Nephron (organoid): ENCODE measurements at regions not wholly inside any gene's neighbourhood (a gene's known extent, or its start where the extent isn't known, plus 50 kb on each side); places are given as distances from the start of the nearest gene placed in this dataset.
"Not testable (repeated sequence)": the region's sequence is repeated elsewhere in the genome, so short reads cannot be mapped to it uniquely, and the experiment has no call there.

ENCODE experiments used
- H3K27ac Mint-ChIP-seq, 3 experiments: 2 replicates each; pipeline ENCODE4 v1.8.0; 2020; ENCODE audit warnings: mixed read lengths in 3 of 3, mild to moderate bottlenecking in 2 of 3, moderate library complexity in 1 of 3
- H3K27me3 Mint-ChIP-seq: 2 replicates; pipeline ENCODE4 v1.8.0; 2021; ENCODE audit warnings: low read depth, mild to moderate bottlenecking, moderate library complexity, mixed read lengths
- H3K36me3 Mint-ChIP-seq: 2 replicates; pipeline ENCODE4 v1.8.0; 2020; ENCODE audit warnings: low read depth, mixed read lengths
- H3K4me1 Mint-ChIP-seq: 2 replicates; pipeline ENCODE4 v1.8.0; 2020; ENCODE audit warnings: mixed read lengths
- H3K4me3 Mint-ChIP-seq, 3 experiments: 2 replicates each; pipeline ENCODE4 v1.8.0; 2020; ENCODE audit warnings: mild to moderate bottlenecking in 3 of 3, mixed read lengths in 3 of 3, moderate library complexity in 2 of 3
- H3K9me3 Mint-ChIP-seq: 2 replicates; pipeline ENCODE4 v1.8.0; 2020; ENCODE audit warnings: mixed read lengths

GRCh38 chr21:6077358-6077757 is 4444.0 kb upstream of the TPTE start:
- H3K27me3 Mint-ChIP-seq, H3K36me3 Mint-ChIP-seq, H3K4me1 Mint-ChIP-seq, H3K27ac Mint-ChIP-seq, H3K9me3 Mint-ChIP-seq, H3K4me3 Mint-ChIP-seq: not testable (repeated sequence)

GRCh38 chr21:6078902-6079301 is 4442.5 kb upstream of the TPTE start:
- H3K27me3 Mint-ChIP-seq, H3K4me1 Mint-ChIP-seq, H3K4me3 Mint-ChIP-seq, H3K36me3 Mint-ChIP-seq, H3K9me3 Mint-ChIP-seq, H3K27ac Mint-ChIP-seq: not testable (repeated sequence)

- not testable (repeated sequence) for H3K9me3 Mint-ChIP-seq, H3K27me3 Mint-ChIP-seq, H3K27ac Mint-ChIP-seq, H3K36me3 Mint-ChIP-seq, H3K4me3 Mint-ChIP-seq, H3K4me1 Mint-ChIP-seq
Measured at GRCh38 chr21:6080941-6081655, 4440.3 kb upstream of the TPTE start.

- H3K4me1 Mint-ChIP-seq, H3K27ac Mint-ChIP-seq, H3K36me3 Mint-ChIP-seq, H3K4me3 Mint-ChIP-seq, H3K9me3 Mint-ChIP-seq, H3K27me3 Mint-ChIP-seq: not testable (repeated sequence)
Measured at GRCh38 chr21:6082166-6082565, 4439.2 kb upstream of the TPTE start.

- H3K36me3 Mint-ChIP-seq, H3K27me3 Mint-ChIP-seq, H3K4me3 Mint-ChIP-seq, H3K4me1 Mint-ChIP-seq, H3K9me3 Mint-ChIP-seq, H3K27ac Mint-ChIP-seq: not testable (repeated sequence)
Measured at GRCh38 chr21:6083574-6084120, 4437.7 kb upstream of the TPTE start.

GRCh38 chr21:6086038-6086437 is 4435.3 kb upstream of the TPTE start:
- H3K27me3 Mint-ChIP-seq, H3K27ac Mint-ChIP-seq, H3K4me1 Mint-ChIP-seq, H3K4me3 Mint-ChIP-seq, H3K36me3 Mint-ChIP-seq, H3K9me3 Mint-ChIP-seq: not testable (repeated sequence)

- H3K27me3 Mint-ChIP-seq, H3K4me1 Mint-ChIP-seq, H3K9me3 Mint-ChIP-seq, H3K4me3 Mint-ChIP-seq, H3K36me3 Mint-ChIP-seq, H3K27ac Mint-ChIP-seq: not testable (repeated sequence)
Measured at GRCh38 chr21:6087579-6088178, 4433.7 kb upstream of the TPTE start.

GRCh38 chr21:6090286-6090908 is 4431.0 kb upstream of the TPTE start:
- H3K4me3 Mint-ChIP-seq, H3K27me3 Mint-ChIP-seq, H3K4me1 Mint-ChIP-seq, H3K36me3 Mint-ChIP-seq, H3K27ac Mint-ChIP-seq, H3K9me3 Mint-ChIP-seq: not testable (repeated sequence)

GRCh38 chr21:6091335-6092027 is 4429.9 kb upstream of the TPTE start:
- not testable (repeated sequence) for H3K4me3 Mint-ChIP-seq, H3K9me3 Mint-ChIP-seq, H3K36me3 Mint-ChIP-seq, H3K27ac Mint-ChIP-seq, H3K27me3 Mint-ChIP-seq, H3K4me1 Mint-ChIP-seq

- not testable (repeated sequence) for H3K27me3 Mint-ChIP-seq, H3K9me3 Mint-ChIP-seq, H3K4me1 Mint-ChIP-seq, H3K36me3 Mint-ChIP-seq, H3K4me3 Mint-ChIP-seq, H3K27ac Mint-ChIP-seq
Measured at GRCh38 chr21:6092401-6092800, 4429.0 kb upstream of the TPTE start.

GRCh38 chr21:6093419-6093818 is 4428.0 kb upstream of the TPTE start:
- H3K27me3 Mint-ChIP-seq, H3K4me3 Mint-ChIP-seq, H3K36me3 Mint-ChIP-seq, H3K27ac Mint-ChIP-seq, H3K4me1 Mint-ChIP-seq, H3K9me3 Mint-ChIP-seq: not testable (repeated sequence)

GRCh38 chr21:6093870-6094269 is 4427.5 kb upstream of the TPTE start:
- not testable (repeated sequence) for H3K27ac Mint-ChIP-seq, H3K36me3 Mint-ChIP-seq, H3K4me1 Mint-ChIP-seq, H3K27me3 Mint-ChIP-seq, H3K9me3 Mint-ChIP-seq, H3K4me3 Mint-ChIP-seq

GRCh38 chr21:6095304-6095703 is 4426.1 kb upstream of the TPTE start:
- H3K9me3 Mint-ChIP-seq, H3K27ac Mint-ChIP-seq, H3K36me3 Mint-ChIP-seq, H3K4me3 Mint-ChIP-seq, H3K27me3 Mint-ChIP-seq, H3K4me1 Mint-ChIP-seq: not testable (repeated sequence)

- not testable (repeated sequence) for H3K4me1 Mint-ChIP-seq, H3K9me3 Mint-ChIP-seq, H3K4me3 Mint-ChIP-seq, H3K27me3 Mint-ChIP-seq, H3K27ac Mint-ChIP-seq, H3K36me3 Mint-ChIP-seq
Measured at GRCh38 chr21:6096560-6097424, 4424.6 kb upstream of the TPTE start.
